ENCODE measurements at regions not wholly inside any gene's neighbourhood (a gene's known extent, or its start where the extent isn't known, plus 50 kb on each side); places are given as distances from the start of the nearest gene placed in this dataset.

DNA sequence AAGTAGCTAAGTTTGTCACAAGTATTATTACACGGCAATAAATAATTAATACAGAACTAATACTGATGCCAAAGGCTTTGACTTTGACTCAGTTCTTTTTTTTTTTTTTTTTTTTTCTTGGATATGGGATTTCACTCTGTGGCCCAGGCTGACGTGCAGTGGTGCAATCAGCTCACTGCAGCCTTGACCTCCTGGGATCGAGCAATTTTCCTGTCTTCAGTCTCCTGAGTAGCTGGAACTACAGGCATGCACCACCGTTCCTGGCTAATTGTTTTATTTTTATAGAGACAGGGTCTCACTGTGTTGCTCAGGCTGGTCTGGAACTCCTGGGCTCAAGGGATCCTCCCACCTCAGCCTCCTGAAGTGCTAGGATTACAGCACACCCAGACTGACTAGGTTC is 284.5 kb downstream of the SS18 start:
- no peak for DNase-seq

GRCh38 chr18:25805323-25805722 is 285.1 kb downstream of the SS18 start:
- no peak for DNase-seq

GRCh38 chr18:25799231-25799630 is 291.2 kb downstream of the SS18 start:
- DNase-seq = no peak

- no peak for DNase-seq
These were observed 292.4 kb downstream of the SS18 start for GRCh38 chr18:25798046-25798445.

DNA sequence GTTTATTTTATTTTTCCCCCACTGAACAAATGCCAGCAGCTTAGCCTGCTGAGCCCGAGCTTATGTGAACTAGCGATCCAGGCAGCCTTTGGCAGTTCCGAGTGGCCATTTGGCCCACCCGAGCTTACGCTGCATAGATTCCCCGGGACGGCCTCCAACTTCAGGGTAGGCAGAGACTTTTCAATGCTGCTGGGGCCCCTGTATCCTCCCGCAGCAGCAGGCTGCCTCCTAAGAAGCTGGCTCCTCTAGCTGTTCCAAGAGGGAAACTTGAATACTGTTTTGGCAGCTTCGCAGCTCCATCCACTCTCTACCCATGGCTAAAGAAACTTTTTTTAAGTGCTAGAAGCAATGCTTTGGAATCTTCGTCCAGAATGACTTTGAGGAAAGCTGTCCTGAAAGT is 295.2 kb downstream of the SS18 start:
- no peak for DNase-seq

GRCh38 chr18:25787276-25787675 is 303.1 kb downstream of the SS18 start:
- DNase-seq = no peak

DNA sequence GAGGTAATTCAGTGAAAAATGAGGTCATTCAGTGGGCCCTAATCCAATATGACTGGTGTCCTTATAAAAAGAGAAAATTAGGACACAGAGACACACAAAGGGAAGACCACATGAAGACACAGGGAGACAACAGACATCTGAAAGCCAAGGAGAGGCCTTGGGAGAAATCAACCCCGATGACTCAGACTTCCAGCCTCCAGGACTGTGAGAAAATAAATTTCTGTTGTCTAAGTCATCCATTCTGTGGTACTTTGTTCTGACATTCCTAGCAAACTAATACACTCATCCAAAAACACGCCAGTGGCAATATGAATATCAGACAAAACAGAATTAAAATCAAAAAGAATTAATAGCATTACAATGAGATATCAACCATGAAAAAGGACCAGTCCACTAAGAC is 303.7 kb downstream of the SS18 start:
- DNase-seq = no peak

DNA sequence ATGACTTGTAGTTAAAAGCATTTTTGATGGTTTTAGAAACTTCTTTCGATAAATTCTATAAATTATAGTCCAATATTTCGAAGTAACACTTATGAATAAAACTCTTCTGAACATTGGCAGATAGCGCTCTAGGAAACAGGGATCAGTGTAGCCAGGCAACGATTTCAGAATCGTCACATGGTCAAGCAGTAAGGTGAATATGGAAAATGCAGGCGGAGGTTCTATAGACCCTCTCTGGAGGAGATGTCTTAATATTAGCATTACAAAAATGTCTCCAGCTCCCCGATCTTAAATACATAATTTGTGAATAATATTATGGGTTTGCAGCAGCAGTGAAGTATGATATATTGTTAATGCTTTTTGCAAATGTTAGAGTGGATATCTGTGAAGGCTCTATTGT is 310.3 kb downstream of the SS18 start:
- no peak for DNase-seq

DNA sequence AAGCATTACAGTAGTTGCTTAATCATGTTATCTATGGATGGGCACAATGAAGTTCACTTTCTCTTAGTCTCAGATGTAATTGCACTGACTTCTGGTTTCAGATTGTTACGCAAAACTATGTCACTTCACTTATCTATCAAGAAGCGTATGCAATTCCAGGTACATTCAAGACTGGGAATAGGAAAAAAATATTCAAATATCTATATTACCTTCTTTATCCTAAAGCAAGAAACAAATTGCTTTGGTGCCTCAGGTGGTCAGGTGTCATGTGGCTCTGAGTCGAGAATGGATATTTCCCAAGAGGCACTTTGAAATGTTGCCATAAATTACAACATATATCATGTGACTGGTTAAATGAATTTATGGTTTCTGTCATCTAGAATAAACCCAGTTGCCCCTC is 318.6 kb downstream of the SS18 start:
- no peak for DNase-seq

GRCh38 chr18:25764777-25765176 is 325.6 kb downstream of the SS18 start:
- DNase-seq = no peak

DNA sequence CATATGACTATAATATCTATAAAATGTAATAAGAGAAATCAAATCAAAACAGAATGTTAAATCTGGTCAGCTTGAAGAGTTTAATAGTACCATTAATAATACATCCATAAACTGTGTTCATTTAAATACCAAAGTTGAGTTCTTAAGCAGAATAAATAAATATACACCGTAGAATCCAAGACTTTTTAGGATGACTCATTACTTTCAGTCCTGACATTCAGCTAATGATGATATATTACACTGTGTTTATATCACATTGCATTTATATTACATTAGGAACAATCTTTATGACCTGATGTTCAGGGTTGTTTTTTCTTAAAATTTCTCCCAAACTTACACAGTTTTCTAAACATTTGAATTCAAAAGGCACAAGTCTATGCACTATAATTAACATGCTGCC is 331.3 kb downstream of the SS18 start:
- DNase-seq = no peak

DNA sequence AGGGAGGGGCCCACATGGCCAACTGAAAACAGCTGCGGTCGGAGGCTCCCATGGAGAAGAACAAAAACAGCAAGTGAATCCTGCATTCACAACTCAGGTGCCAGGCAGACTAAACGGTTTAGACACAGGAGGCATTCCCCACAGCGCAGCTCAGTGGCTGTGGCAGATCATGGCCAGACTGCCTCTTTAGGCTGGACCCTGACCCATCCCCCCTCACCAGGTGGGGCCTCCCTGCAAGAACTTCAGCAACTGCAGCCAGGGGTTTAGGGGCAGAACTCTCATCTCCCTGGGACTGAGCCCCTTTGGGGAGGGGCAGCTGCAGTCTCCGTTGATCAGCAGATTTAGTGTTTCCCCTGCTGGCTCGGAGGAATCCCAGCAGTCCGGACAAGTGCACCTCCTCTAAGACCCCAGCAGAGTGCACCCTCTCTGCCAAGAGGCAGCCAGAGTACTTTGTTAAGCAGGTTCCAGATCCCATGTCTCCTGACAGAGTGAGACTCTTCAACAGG is 346.7 kb downstream of the SS18 start:
- no peak for DNase-seq

DNA sequence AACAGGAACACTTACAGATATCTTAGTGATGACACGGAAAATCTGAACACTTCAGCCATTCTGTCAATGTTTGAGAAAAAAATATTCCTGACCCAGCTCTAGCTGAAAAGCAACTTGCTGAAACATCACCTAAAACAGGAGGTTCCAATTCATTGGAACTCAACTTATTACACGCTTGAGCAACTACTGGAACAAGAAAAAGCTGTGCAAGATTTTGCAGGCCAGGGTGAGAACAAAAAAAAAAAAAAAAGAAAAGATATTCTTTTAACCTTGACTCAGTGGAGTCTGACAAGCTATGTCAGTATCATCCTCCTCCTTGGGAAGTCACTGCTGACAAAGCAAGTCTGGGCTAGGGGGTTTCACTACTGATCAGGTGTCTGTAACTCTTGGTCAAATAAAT is 351.0 kb downstream of the SS18 start:
- no peak for DNase-seq

GRCh38 chr18:25737710-25738311 is 352.6 kb downstream of the SS18 start:
- DNase-seq = no peak

DNA sequence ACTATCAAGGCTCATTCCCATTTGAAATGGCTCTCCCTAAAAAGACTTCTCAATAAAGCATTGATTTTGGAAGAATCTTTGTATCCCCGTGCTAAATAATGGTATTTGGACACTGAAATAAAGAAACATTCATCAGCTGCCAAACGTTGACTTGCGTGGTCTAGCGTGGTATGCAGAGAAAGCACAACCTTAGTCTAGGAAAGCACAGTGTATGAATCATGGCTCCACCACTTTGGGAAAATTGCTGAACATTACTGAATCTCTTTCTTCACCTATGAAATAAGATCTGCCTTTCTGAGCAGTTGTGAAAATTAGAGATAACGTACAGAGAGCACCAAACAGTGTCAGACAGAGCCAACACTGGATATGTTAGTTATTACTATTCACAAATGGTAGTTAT is 353.9 kb downstream of the SS18 start:
- DNase-seq = no peak

- no peak for DNase-seq
These were observed 355.0 kb downstream of the SS18 start for GRCh38 chr18:25735459-25735858.

DNA sequence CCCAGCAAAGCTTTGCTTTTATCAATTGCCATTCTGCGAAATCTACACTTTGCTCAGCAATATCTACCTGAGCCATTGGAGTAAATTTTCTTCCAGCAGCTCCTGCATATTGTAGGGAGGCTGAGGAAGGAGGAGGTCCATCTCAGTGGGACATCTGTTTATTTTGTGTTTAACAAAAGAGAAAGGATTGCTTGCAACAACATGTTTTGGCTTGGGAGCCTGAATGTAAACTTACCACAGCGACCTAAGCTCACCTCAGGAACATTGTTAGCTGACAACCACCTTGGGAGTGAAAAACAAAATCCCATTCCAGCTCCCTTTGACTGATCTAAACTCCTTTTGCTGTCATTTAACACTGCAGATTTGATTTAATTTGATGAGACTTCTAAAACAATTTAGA is 356.1 kb downstream of the SS18 start:
- no peak for DNase-seq

DNA sequence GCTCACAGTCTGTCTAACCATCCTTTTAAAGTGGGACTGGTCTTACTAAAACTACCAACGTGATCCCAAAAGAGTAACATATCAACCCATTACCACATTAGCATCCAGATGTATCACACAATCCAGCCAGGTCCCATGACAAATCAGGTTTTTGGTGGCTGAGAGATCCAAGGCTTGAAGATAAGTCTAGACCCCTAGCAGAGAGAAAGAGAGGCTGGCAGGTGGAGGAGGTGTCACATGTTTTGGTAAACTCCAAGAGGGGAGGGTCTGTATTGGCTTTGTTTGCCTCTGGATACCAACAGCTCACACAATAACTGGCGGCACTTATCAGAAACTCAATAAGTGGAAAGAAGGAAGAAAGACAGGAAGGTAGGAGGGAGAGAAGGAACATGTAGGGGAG is 357.6 kb downstream of the SS18 start:
- no peak for DNase-seq

- DNase-seq = no peak
These were observed 361.3 kb downstream of the SS18 start for GRCh38 chr18:25729072-25729471.

DNA sequence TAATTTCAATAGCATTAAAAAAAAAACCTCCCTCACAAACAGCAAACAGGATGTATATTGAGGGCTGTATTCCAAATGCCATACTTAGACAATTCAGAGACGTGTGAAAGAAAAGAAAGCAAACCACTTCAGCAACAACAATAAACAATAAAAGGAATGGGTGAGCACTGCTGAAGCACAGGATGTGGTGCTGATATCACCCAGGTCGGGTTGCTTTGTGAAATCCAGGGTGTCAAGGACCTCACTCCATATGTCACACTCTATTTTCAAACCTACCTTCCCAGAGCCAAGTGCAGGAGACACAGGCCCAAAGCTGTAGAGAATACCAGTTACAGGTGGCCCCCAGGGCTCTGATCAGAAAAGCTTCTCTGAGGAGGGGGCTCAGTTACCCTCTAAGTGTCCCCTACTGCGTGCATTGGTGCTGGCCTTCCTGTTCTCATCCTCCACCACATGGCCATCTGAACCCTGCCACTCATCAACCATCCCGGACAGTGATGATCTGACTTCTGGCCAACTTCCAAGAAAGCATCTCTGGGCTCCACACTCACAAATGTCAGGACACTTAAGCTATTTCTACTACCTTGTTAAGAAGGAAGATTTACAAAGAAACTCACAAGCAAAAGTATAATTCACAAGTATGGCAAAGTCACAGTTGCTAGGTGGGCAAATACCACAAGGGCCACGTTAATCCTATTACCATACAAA is 363.0 kb downstream of the SS18 start:
- no peak for DNase-seq

DNA sequence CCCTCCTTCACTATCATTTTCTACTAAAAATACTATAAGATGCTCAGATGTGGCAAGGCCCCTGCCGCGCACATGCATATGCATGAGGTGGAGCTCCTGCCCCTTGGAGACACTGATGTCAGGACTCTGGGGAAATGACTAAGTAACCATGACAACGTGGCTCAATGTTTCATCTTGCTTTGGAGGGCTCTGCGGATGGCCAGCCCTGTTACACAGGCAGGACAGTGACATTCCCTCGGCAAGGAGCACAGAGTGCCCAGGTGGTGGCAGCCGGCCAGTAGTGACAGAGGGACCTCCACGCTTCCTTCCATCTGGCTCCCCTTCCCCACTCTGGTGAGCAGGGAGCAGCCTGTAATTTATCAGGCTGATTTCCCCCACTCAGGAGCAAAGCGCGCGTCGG is 364.1 kb downstream of the SS18 start:
- no peak for DNase-seq

DNA sequence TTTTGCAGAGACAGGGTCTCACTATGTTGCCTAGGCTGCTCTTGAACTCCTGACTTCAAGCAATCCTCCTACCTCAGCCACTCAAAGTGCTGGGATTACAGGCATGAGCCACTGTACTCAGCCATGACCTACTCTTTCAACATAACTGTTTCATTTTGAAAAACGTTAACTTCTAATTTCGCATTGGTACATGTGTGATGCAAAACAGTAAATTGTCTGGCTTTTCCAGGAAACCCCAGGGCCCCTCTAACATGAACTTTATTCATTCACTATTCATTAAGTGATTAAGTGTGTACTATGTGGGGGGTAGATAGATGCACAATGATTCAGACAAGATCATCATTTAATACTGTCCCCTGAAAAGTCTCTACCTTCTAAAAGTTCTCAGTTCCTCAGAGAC is 364.9 kb downstream of the SS18 start:
- no peak for DNase-seq

- no peak for DNase-seq
These were observed 365.4 kb downstream of the SS18 start for GRCh38 chr18:25724997-25725396.

- DNase-seq = no peak
These were observed 366.3 kb downstream of the SS18 start for GRCh38 chr18:25724121-25724520.

- no peak for DNase-seq
These were observed 361.1 kb upstream of the ZNF521 start for GRCh38 chr18:25713103-25713502.

Data from CD4-positive, alpha-beta T cell treated with Interferon gamma for 1 hour (primary cell).